Right atrium auricular region (tissue), 2 donors: ENCODE measurements at regions not wholly inside any gene's neighbourhood (a gene's known extent, or its start where the extent isn't known, plus 50 kb on each side); places are given as distances from the start of the nearest gene placed in this dataset.

ENCODE experiments used
- DNase-seq: peaks from one replicate; pipeline ENCODE4 v3.0.0-alpha.2; 2019; ENCODE audit warnings: low spot score
- H3K27ac ChIP-seq, 2 donors: fragments of 200-600 bp; sonication (generic); 1 replicate in 1 of 2; 2 replicates in 1 of 2; pipeline ENCODE4 v1.5.1; 2016 to 2019
- H3K27me3 ChIP-seq, 2 donors: fragments of 200-600 bp; sonication (generic); one replicate each; pipeline versions ENCODE4 v1.5.1 to v1.6.0; 2017 to 2019
- H3K36me3 ChIP-seq: fragments of 200-600 bp; sonication (generic); one replicate; pipeline ENCODE4 v1.5.1; 2016
- H3K4me1 ChIP-seq, 2 donors: fragments of 200-600 bp; sonication (generic); one replicate each; pipeline versions ENCODE4 v1.5.1 to v1.6.0; 2017 to 2019
- H3K4me3 ChIP-seq, 2 donors: fragments of 200-600 bp; sonication (generic); 1 replicate in 1 of 2; 2 replicates in 1 of 2; pipeline ENCODE4 v1.5.1; 2017 to 2019; ENCODE audit warnings: mild to moderate bottlenecking in 1 of 2, moderate library complexity in 1 of 2
- H3K9me3 ChIP-seq, 2 donors: fragments of 200-600 bp; sonication (generic); one replicate each; pipeline ENCODE4 v1.5.1; 2019
- CTCF ChIP-seq, 2 donors: fragments of 200-600 bp; sonication (generic); IDR thresholded peaks; one replicate each; pipeline ENCODE4 v1.5.1; 2019; ENCODE audit warnings: antibody characterized with exemption in 2 of 2

- H3K9me3 ChIP-seq: peaks cover 0 to 5% of the 10 kb centered on the region in 2 donors
- H3K4me3 ChIP-seq: no peak overlapping the region
- TF ChIP-seq CTCF (IDR thresholded peaks at IDR 0.05): no peak
- H3K27me3 ChIP-seq: no peaks in the 10 kb centered on the region
- no peaks in the 10 kb centered on the region for H3K4me1 ChIP-seq
- no peaks in the 10 kb centered on the region for H3K36me3 ChIP-seq
- DNase-seq: peak; percentile 51
- H3K27ac ChIP-seq: no peak overlapping the region
Observed at GRCh38 chr6:167426651-167427050, 101.8 kb downstream of the TTLL2 start.

- TF ChIP-seq CTCF (IDR thresholded peaks at IDR 0.05): no peak
- Histone ChIP-seq H3K4me1 (no peaks in the 10 kb centered on the region), H3K4me3 (no peak overlapping the region), H3K27ac (no peak overlapping the region), H3K36me3 (no peaks in the 10 kb centered on the region), H3K9me3 (peaks cover 0 to 5% of the 10 kb centered on the region in 2 donors), H3K27me3 (no peaks in the 10 kb centered on the region)
- DNase-seq: no peak
Observed at GRCh38 chr6:167428664-167429333, 103.9 kb downstream of the TTLL2 start.

GRCh38 chr6:167429353-167429752 is 104.5 kb downstream of the TTLL2 start:
- Histone ChIP-seq H3K9me3 (peaks cover 0 to 5% of the 10 kb centered on the region in 2 donors), H3K4me1 (no peaks in the 10 kb centered on the region), H3K36me3 (no peaks in the 10 kb centered on the region), H3K27ac (no peak overlapping the region), H3K27me3 (no peaks in the 10 kb centered on the region), H3K4me3 (no peak overlapping the region)
- TF ChIP-seq CTCF (IDR thresholded peaks at IDR 0.05): no peak
- no peak for DNase-seq

- no peak overlapping the region for H3K4me3 ChIP-seq
- DNase-seq: no peak
- no peak for TF ChIP-seq CTCF (IDR thresholded peaks at IDR 0.05)
- no peaks in the 10 kb centered on the region for H3K9me3 ChIP-seq
- no peak overlapping the region for H3K27ac ChIP-seq
- H3K36me3 ChIP-seq: no peaks in the 10 kb centered on the region
- H3K4me1 ChIP-seq: no peaks in the 10 kb centered on the region
- H3K27me3 ChIP-seq: no peaks in the 10 kb centered on the region
Observed at GRCh38 chr6:167435209-167435728, 110.4 kb downstream of the TTLL2 start.

GRCh38 chr6:167437888-167438484 is 113.1 kb downstream of the TTLL2 start:
- Histone ChIP-seq H3K27ac (no peak overlapping the region), H3K9me3 (no peaks in the 10 kb centered on the region), H3K4me3 (no peak overlapping the region), H3K36me3 (no peaks in the 10 kb centered on the region), H3K27me3 (no peaks in the 10 kb centered on the region), H3K4me1 (no peaks in the 10 kb centered on the region)
- TF ChIP-seq CTCF (IDR thresholded peaks at IDR 0.05): no peak
- DNase-seq: no peak
